Smooth muscle cell (in vitro differentiated cells): ENCODE measurements at regions not wholly inside any gene's neighbourhood (a gene's known extent, or its start where the extent isn't known, plus 50 kb on each side); places are given as distances from the start of the nearest gene placed in this dataset.

Experiments used
- DNase-seq: peaks from one replicate; lab custom pipeline; 2025; ENCODE audit not compliant: unreplicated experiment; lab: John Stamatoyannopoulos, UW
- H2AFZ ChIP-seq: fragments of 200-600 bp; sonication (generic); 2 replicates; pipeline ENCODE4 v1.6.0; 2016; ENCODE audit warnings: antibody characterized with exemption, low read depth, mild to moderate bottlenecking
- H3F3A ChIP-seq: fragments of 200-600 bp; sonication (generic); 2 replicates; pipeline ENCODE4 v1.6.0; 2017; ENCODE audit warnings: antibody characterized with exemption, low read depth
- H3K27ac ChIP-seq: fragments of 200-600 bp; sonication (generic); 2 replicates; pipeline ENCODE4 v1.5.1; 2016; ENCODE audit warnings: low read depth, mild to moderate bottlenecking
- H3K27me3 ChIP-seq: fragments of 200-600 bp; sonication (generic); 2 replicates; pipeline ENCODE4 v1.6.1; 2016; ENCODE audit warnings: low read depth, mild to moderate bottlenecking
- H3K36me3 ChIP-seq: fragments of 200-600 bp; sonication (generic); 2 replicates; pipeline ENCODE4 v1.5.1; 2016; ENCODE audit warnings: low read depth
- H3K4me1 ChIP-seq: fragments of 200-600 bp; sonication (generic); 2 replicates; pipeline ENCODE4 v1.5.1; 2016; ENCODE audit warnings: low read depth
- H3K4me2 ChIP-seq: fragments of 200-600 bp; sonication (generic); 2 replicates; pipeline ENCODE4 v1.6.0; 2016; ENCODE audit warnings: mild to moderate bottlenecking
- H3K4me3 ChIP-seq: fragments of 200-600 bp; sonication (generic); 2 replicates; pipeline ENCODE4 v1.5.1; 2016; ENCODE audit warnings: mild to moderate bottlenecking
- H3K79me2 ChIP-seq: fragments of 200-600 bp; sonication (generic); 2 replicates; pipeline ENCODE4 v1.6.0; 2016; ENCODE audit warnings: low read depth, mild to moderate bottlenecking
- H3K9ac ChIP-seq: fragments of 200-600 bp; sonication (generic); 2 replicates; pipeline ENCODE4 v1.6.0; 2016; ENCODE audit warnings: low read depth
- H3K9me3 ChIP-seq: fragments of 200-600 bp; sonication (generic); replicated peaks from 2 replicates; pipeline ENCODE4 v1.5.1; 2016; ENCODE audit warnings: low read depth
- H4K20me1 ChIP-seq: fragments of 200-600 bp; sonication (generic); 2 replicates; pipeline ENCODE4 v1.6.0; 2016; ENCODE audit warnings: low read depth
- WGBS: methylation state at CpG from one replicate; pipeline ENCODE4 v1.1.7; 2016; ENCODE audit warnings: low lambda C conversion rate; 5-methylcytosine and 5-hydroxymethylcytosine counted together
- TF ChIP-seq, protein P1 (sequence below): fragments of 200-600 bp; sonication (generic); IDR thresholded peaks from 2 replicates; pipeline ENCODE4 v1.5.1; 2017; ENCODE audit warnings: borderline replicate concordance, mild to moderate bottlenecking, antibody characterized with exemption; ENCODE audit not compliant: insufficient read depth, poor library complexity, severe bottlenecking

DNA sequence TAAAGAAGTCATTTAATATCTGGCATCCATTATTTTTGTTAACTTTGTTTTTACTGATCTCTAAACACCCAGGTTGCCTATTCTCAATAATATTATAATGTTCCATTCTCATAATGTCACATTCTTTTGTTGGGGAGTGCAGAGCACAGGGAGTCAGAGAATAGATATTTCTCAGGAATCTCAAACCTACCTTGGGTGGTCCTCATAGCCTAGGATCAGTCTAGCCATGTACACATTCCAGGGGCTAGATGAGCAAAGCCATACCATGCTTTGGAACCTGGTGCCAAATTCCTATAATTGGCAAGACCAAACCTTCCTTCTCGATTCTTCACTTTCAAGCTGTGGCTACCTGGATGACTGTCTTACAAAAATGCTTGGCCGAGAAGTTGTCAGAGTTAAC, 1124.7 kb upstream of the WWC1 start:
- Histone ChIP-seq H3K9ac (no peak overlapping the region), H3K36me3 (no peaks in the 10 kb centered on the region), H3K27ac (no peak overlapping the region), H3K27me3 (no peaks in the 10 kb centered on the region), H2AFZ (no peak overlapping the region), H3F3A (no peaks in the 10 kb centered on the region), H3K9me3 (no peaks in the 10 kb centered on the region), H4K20me1 (no peaks in the 10 kb centered on the region), H3K4me1 (no peaks in the 10 kb centered on the region), H3K79me2 (no peaks in the 10 kb centered on the region), H3K4me3 (no peak overlapping the region), H3K4me2 (no peak overlapping the region)
- no peak for DNase-seq
- WGBS = 66% methylated on average over 2 of the region's 2 CpGs
- TF ChIP-seq, protein P1, sequence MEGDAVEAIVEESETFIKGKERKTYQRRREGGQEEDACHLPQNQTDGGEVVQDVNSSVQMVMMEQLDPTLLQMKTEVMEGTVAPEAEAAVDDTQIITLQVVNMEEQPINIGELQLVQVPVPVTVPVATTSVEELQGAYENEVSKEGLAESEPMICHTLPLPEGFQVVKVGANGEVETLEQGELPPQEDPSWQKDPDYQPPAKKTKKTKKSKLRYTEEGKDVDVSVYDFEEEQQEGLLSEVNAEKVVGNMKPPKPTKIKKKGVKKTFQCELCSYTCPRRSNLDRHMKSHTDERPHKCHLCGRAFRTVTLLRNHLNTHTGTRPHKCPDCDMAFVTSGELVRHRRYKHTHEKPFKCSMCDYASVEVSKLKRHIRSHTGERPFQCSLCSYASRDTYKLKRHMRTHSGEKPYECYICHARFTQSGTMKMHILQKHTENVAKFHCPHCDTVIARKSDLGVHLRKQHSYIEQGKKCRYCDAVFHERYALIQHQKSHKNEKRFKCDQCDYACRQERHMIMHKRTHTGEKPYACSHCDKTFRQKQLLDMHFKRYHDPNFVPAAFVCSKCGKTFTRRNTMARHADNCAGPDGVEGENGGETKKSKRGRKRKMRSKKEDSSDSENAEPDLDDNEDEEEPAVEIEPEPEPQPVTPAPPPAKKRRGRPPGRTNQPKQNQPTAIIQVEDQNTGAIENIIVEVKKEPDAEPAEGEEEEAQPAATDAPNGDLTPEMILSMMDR = no peak

DNA sequence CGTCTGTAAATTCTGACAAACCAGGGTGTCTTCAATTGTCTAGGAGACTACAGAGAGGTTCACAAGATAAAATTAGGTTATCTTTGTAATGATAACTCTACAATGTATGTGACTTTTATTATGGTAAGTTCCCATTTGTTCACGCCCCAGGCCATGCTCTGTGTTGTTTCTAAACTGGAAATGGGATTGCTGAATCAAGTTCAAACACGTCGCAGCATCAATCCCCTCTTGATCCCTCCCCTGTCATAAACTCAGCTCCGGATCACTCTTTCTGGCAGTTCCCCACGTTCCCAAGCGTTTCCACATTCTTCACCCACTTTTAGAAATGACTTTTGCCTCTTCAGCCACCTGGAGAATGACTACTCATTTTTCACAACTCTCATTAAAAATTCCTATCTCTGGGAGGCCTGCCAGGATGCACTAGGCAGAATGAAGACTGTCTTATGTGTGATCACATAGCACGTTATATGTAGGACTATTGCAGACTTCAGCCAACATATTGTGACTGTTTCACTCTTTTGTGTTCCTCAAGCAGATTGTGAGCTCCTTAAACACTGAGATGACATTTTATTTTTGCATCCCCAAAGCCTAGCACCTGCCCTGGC, 1124.2 kb upstream of the WWC1 start:
- H3K27ac ChIP-seq = no peak overlapping the region
- no peak for DNase-seq
- no peaks in the 10 kb centered on the region for H3K79me2 ChIP-seq
- no peaks in the 10 kb centered on the region for H3K27me3 ChIP-seq
- WGBS = 56% methylated on average over 8 of the region's 8 CpGs
- H3K4me2 ChIP-seq = no peak overlapping the region
- no peak overlapping the region for H2AFZ ChIP-seq
- H3K36me3 ChIP-seq = no peaks in the 10 kb centered on the region
- no peaks in the 10 kb centered on the region for H3K9me3 ChIP-seq
- TF ChIP-seq, protein P1 = no peak
- no peaks in the 10 kb centered on the region for H3F3A ChIP-seq
- no peak overlapping the region for H3K9ac ChIP-seq
- no peak overlapping the region for H3K4me3 ChIP-seq
- no peaks in the 10 kb centered on the region for H4K20me1 ChIP-seq
- no peaks in the 10 kb centered on the region for H3K4me1 ChIP-seq

DNA sequence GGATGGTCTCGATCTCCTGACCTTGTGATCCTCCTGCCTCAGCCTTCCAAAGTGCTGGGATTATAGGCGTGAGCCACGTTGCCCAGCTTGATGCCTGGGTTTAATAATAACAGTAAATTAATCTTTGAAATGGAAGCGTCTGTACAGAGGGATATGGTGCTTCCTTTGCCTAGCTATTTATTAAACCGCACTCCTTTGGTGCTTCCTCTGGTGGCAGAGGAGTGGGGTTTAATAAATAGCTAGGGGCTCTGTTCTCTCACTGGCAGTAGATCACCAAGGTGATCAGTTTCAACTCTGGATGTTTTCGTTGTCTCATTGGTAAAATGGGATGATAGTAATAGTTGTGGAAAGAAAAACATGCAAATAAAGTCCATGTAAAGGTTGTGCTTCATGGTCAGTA, 1122.5 kb upstream of the WWC1 start:
- no peaks in the 10 kb centered on the region for H3K9me3 ChIP-seq
- no peak for DNase-seq
- no peaks in the 10 kb centered on the region for H4K20me1 ChIP-seq
- H3K4me2 ChIP-seq = no peak overlapping the region
- no peak overlapping the region for H3K9ac ChIP-seq
- no peaks in the 10 kb centered on the region for H3K36me3 ChIP-seq
- H3K27ac ChIP-seq = no peak overlapping the region
- no peaks in the 10 kb centered on the region for H3K4me1 ChIP-seq
- no peak overlapping the region for H2AFZ ChIP-seq
- no peak overlapping the region for H3K4me3 ChIP-seq
- no peaks in the 10 kb centered on the region for H3K27me3 ChIP-seq
- WGBS = 96% methylated on average over 6 of the region's 6 CpGs
- no peaks in the 10 kb centered on the region for H3K79me2 ChIP-seq
- no peaks in the 10 kb centered on the region for H3F3A ChIP-seq
- TF ChIP-seq, protein P1 = no peak

DNA sequence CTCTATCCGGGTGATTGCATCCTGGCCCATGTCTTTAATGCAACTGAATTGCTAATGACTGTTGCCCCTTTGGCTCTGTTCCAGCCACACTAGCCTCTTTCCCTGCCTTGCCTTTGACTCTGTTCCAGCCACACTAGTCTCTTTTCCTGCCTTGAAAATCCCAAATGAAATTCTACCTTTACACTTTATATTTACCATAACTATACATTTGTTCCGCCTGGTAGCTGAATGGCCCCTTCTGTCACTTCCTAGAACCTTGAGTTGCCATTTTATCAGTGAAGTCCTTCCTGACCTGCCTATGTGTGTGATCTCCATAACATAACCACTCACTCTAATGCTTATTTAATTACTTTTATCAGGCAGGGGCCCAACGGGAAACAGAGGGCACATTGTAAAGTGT, 1120.4 kb upstream of the WWC1 start:
- no peak overlapping the region for H3K4me2 ChIP-seq
- H3K9me3 ChIP-seq = no peaks in the 10 kb centered on the region
- no peak overlapping the region for H3K9ac ChIP-seq
- WGBS = 77% methylated on average over 3 of the region's 3 CpGs
- TF ChIP-seq, protein P1 = no peak
- H3K4me3 ChIP-seq = no peak overlapping the region
- H3K27ac ChIP-seq = no peak overlapping the region
- no peaks in the 10 kb centered on the region for H3K36me3 ChIP-seq
- no peaks in the 10 kb centered on the region for H3K79me2 ChIP-seq
- no peaks in the 10 kb centered on the region for H3F3A ChIP-seq
- no peaks in the 10 kb centered on the region for H3K27me3 ChIP-seq
- DNase-seq = no peak
- H2AFZ ChIP-seq = no peak overlapping the region
- no peaks in the 10 kb centered on the region for H3K4me1 ChIP-seq
- no peaks in the 10 kb centered on the region for H4K20me1 ChIP-seq
